Stomach (tissue), 8 donors: ENCODE measurements at regions not wholly inside any gene's neighbourhood (a gene's known extent, or its start where the extent isn't known, plus 50 kb on each side); places are given as distances from the start of the nearest gene placed in this dataset.
A peak's percentile ranks its signal among the peaks of the same experiment; 100 is the strongest.

ENCODE experiments used
- DNase-seq, 2 donors: peaks; one replicate each; pipeline versions ENCODE4 v3.0.0 to v3.0.0-alpha.2; 2013 to 2019
- H3K27ac ChIP-seq, 5 donors: fragments of 200-600 bp in 4 of 5; sonication (generic) in 4 of 5; one replicate each; pipeline ENCODE4 v1.5.1; 2013 to 2019; ENCODE audit warnings: mild to moderate bottlenecking in 1 of 5, moderate library complexity in 1 of 5
- H3K27me3 ChIP-seq, 3 donors: fragments of 200-600 bp; sonication (generic); one replicate each; pipeline ENCODE4 v1.5.1; 2017 to 2019; ENCODE audit warnings: mixed run types in 1 of 3
- H3K36me3 ChIP-seq, 4 donors: fragments of 200-600 bp; sonication (generic); 1 replicate in 3 of 4; 2 replicates in 1 of 4; pipeline ENCODE4 v1.5.1; 2016 to 2019
- H3K4me1 ChIP-seq, 4 donors: fragments of 200-600 bp; sonication (generic); one replicate each; pipeline ENCODE4 v1.5.1; 2016 to 2019
- H3K4me3 ChIP-seq, 4 donors: fragments of 200-600 bp; sonication (generic) in 3 of 4; one replicate each; pipeline ENCODE4 v1.5.1; 2016 to 2019; ENCODE audit warnings: mild to moderate bottlenecking in 1 of 4
- H3K9me3 ChIP-seq, 4 donors: fragments of 200-600 bp; sonication (generic); one replicate each; pipeline ENCODE4 v1.5.1; 2016 to 2019
- EP300 ChIP-seq: sonication (generic); formaldehyde crosslinking; IDR thresholded peaks from one replicate; pipeline ENCODE4 v1.6.1; 2017; ENCODE audit warnings: antibody characterized with exemption
- POLR2A ChIP-seq, 4 donors: fragments of 450-650 bp; IDR thresholded peaks; one replicate each; pipeline ENCODE4 v1.6.1; 2016; ENCODE audit warnings: antibody characterized with exemption in 4 of 4, control low read depth in 2 of 4, mild to moderate bottlenecking in 1 of 4, moderate library complexity in 1 of 4
- POLR2AphosphoS5 ChIP-seq, 3 donors: sonication (generic); formaldehyde crosslinking; IDR thresholded peaks; one replicate each; pipeline ENCODE4 v1.6.1; 2016; ENCODE audit warnings: antibody characterized with exemption in 3 of 3
- WGBS, 5 donors: extraction: QIAGEN DNeasy Blood & Tissue Kit in 3 of 5; methylation state at CpG; one replicate each; pipeline versions ENCODE4 v1.1.5 to v1.1.7; 2013 to 2018; 5-methylcytosine and 5-hydroxymethylcytosine counted together
- intact Hi-C: fragments of 100-400 bp; cut with DNase I; formaldehyde crosslinking; loops from one replicate; pipeline ENCODE4 v1.15.1; 2023; ENCODE audit warnings: low total_unique reads
- TF ChIP-seq, protein P1 (sequence below), 7 experiments: fragments of 450-650 bp in 4 of 7; fragments of 200-600 bp in 3 of 7; sonication (generic) in 3 of 7; IDR thresholded peaks; one replicate each; pipeline ENCODE4 v1.5.1; 2016 to 2019; ENCODE audit warnings: antibody characterized with exemption in 7 of 7, control low read depth in 2 of 7, mild to moderate bottlenecking in 1 of 7
- donor health status: healthy with polysubstance abuse.
- donor health status: Bipolar disorder and iron deficiency.
- donor health status: healthy.

DNA sequence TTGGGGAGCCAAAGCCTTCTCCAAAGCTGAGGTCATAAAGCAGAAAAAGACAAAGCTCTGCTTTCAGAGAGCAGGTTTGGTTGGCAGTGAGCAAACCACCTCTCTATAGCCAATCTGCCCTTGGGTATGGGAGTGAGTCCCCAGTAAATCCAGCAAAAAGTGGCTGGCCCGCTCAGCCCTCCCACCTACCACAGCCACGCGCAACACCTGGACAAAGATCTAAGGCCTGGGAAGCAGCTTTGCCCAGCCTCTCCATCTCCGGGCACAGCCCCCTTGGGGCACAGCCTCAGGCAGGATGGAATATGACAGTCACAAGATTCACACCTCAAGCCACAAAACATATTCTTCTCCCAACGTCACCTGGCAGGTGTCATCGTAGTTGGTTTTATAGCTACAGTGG, 211.7 kb upstream of the EEA1 start:
- WGBS, 5 donors = 91 to 98% (median 97%) methylated on average over 6 of the region's 6 CpGs
- DNase-seq = no peak
- Histone ChIP-seq H3K27ac (no peak overlapping the region), H3K27me3 (no peaks in the 10 kb centered on the region), H3K9me3 (no peaks in the 10 kb centered on the region), H3K4me3 (no peak overlapping the region), H3K4me1 (peaks cover 0 to 15% (median 7%) of the 10 kb centered on the region in 4 donors), H3K36me3 (no peaks in the 10 kb centered on the region)
- intact Hi-C loops = no loop called here
- TF ChIP-seq EP300 (no peak), POLR2A (IDR thresholded peaks at IDR 0.05) (no peak), POLR2AphosphoS5 (IDR thresholded peaks at IDR 0.05) (no peak)
- TF ChIP-seq, protein P1, sequence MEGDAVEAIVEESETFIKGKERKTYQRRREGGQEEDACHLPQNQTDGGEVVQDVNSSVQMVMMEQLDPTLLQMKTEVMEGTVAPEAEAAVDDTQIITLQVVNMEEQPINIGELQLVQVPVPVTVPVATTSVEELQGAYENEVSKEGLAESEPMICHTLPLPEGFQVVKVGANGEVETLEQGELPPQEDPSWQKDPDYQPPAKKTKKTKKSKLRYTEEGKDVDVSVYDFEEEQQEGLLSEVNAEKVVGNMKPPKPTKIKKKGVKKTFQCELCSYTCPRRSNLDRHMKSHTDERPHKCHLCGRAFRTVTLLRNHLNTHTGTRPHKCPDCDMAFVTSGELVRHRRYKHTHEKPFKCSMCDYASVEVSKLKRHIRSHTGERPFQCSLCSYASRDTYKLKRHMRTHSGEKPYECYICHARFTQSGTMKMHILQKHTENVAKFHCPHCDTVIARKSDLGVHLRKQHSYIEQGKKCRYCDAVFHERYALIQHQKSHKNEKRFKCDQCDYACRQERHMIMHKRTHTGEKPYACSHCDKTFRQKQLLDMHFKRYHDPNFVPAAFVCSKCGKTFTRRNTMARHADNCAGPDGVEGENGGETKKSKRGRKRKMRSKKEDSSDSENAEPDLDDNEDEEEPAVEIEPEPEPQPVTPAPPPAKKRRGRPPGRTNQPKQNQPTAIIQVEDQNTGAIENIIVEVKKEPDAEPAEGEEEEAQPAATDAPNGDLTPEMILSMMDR (IDR thresholded peaks at IDR 0.05) = no peak

DNA sequence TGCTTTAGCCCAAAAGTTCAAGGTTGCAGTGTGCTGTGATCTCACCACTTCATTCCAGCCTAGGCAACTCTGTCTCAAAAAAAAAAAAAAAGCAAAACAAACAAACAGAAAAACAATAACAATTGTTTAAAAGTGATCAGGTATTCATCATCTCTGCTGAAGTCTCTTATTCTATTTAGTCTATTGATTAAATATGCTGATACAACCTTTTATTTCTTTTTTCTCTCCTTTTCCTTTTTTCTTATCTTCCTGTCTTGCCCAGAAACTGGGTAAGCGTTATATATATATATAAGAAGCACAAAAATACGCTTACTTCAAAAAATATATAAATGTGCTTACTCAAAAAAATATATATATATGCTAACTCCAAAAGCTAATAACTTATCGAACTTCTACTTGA, 213.8 kb upstream of the EEA1 start:
- no peaks in the 10 kb centered on the region for H3K9me3 ChIP-seq
- no peak overlapping the region for H3K4me3 ChIP-seq
- H3K27ac ChIP-seq = no peak overlapping the region
- intact Hi-C loops = no loop called here
- no peaks in the 10 kb centered on the region for H3K36me3 ChIP-seq
- TF ChIP-seq, protein P1 (IDR thresholded peaks at IDR 0.05) = no peak
- TF ChIP-seq POLR2A (IDR thresholded peaks at IDR 0.05) = no peak
- WGBS, 5 donors = 85 to 96% (median 93%) methylated on average over 3 of the region's 3 CpGs
- H3K4me1 ChIP-seq = peaks cover 0 to 6% (median under 1%) of the 10 kb centered on the region in 4 donors
- H3K27me3 ChIP-seq = no peaks in the 10 kb centered on the region
- DNase-seq = no peak

DNA sequence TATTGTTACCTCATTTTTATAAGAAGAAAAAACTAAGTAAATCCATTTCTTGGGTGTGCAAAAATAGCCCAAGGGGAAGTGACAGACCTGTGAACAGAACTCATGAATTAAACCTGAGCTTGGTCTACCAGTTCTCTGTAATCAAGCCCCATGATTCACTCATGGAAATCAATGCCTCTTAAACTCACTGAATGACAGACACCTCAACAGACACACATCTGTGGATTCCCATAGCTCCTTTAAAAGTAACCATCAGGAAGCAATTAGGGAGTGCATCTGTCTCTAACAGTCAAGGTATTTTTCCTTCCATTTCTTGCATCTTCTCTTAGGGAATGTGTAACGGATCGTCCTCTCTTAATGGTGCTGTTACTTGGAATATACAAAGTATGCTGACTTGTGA, 215.0 kb upstream of the EEA1 start:
- DNase-seq = no peak
- intact Hi-C loops = no loop called here
- WGBS, 5 donors = 72 to 89% (median 85%) methylated on average over 2 of the region's 2 CpGs
- Histone ChIP-seq H3K9me3 (no peaks in the 10 kb centered on the region), H3K4me3 (no peak overlapping the region), H3K4me1 (peaks cover 0 to 3% (median 0%) of the 10 kb centered on the region in 4 donors), H3K27me3 (no peaks in the 10 kb centered on the region), H3K36me3 (no peaks in the 10 kb centered on the region), H3K27ac (no peak overlapping the region)
- no peak for TF ChIP-seq POLR2A (IDR thresholded peaks at IDR 0.05)
- TF ChIP-seq POLR2AphosphoS5 (IDR thresholded peaks at IDR 0.05) = no peak
- TF ChIP-seq, protein P1 (IDR thresholded peaks at IDR 0.05) = no peak
- no peak for TF ChIP-seq EP300

DNA sequence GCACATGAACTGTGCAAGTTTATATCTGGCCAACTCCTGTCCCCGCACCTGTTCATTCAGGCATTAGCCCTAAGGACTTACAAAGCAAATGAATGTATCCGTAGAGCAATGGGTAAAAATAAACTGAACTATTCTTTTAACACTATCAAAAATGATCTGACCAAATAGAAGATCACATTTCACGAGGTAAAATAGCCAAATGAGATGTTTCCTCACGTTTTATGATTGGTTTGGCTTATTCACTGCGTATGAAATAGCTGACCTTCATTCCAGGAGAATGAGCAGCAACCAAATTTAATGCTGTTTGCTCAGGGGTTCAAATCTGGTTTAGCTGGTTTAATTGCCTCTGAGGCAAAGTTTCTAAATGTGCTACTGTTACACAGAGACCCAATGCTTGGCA, 216.0 kb upstream of the EEA1 start:
- WGBS, 5 donors = 26 to 47% (median 45%) methylated on average over 5 of the region's 5 CpGs
- no peak for TF ChIP-seq EP300
- TF ChIP-seq POLR2AphosphoS5 (IDR thresholded peaks at IDR 0.05) = no peak
- TF ChIP-seq, protein P1 (IDR thresholded peaks at IDR 0.05) = no peak
- no peak for TF ChIP-seq POLR2A (IDR thresholded peaks at IDR 0.05)
- DNase-seq = peak in 1 of 2 donors; percentile 40
- H3K27me3 ChIP-seq = no peaks in the 10 kb centered on the region
- H3K9me3 ChIP-seq = no peaks in the 10 kb centered on the region
- H3K4me1 ChIP-seq = peaks cover 0 to 3% (median 0%) of the 10 kb centered on the region in 4 donors
- intact Hi-C loops = no loop called here
- no peak overlapping the region for H3K27ac ChIP-seq
- H3K36me3 ChIP-seq = no peaks in the 10 kb centered on the region
- no peak overlapping the region for H3K4me3 ChIP-seq
